ENCODE measurements at regions not wholly inside any gene's neighbourhood (a gene's known extent, or its start where the extent isn't known, plus 50 kb on each side); places are given as distances from the start of the nearest gene placed in this dataset.

DNA sequence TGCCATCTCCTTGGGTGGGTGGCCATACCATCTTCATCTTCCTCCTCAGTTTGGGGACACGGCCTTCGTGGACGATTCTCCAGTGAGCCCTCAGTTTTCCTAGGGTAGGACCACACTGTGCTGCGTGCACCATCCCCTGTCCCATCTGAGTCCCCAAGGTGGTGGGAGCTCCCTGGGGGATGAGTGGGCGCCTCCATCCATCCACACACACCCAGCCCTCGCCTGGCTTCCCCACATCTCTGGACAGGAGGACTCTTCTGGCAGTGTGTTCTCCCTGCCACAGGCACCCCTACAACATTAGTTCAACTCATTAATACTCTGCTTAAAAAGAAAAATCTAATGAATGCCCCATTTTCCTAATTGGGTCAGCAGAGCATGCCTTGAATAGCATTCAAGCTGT is 408.5 kb downstream of the SHANK2 start:
- Histone ChIP-seq H3K9me3 (ENCODE audit: low read depth, low read length, poor library complexity, severe bottlenecking) (no peaks in the 10 kb centered on the region), H3K4me3 (ENCODE audit: low read depth, low read length, poor library complexity, severe bottlenecking) (no peak overlapping the region), H3K27ac (ENCODE audit: low read depth, low read length, poor library complexity, severe bottlenecking) (no peak overlapping the region), H3K4me1 (ENCODE audit: insufficient read depth, low read length, poor library complexity, severe bottlenecking) (no peaks in the 10 kb centered on the region), H3K36me3 (ENCODE audit: insufficient read depth, low read length, poor library complexity, severe bottlenecking) (no peaks in the 10 kb centered on the region), H3K27me3 (replicated peaks; ENCODE audit: insufficient read depth, low read depth, low read length, poor library complexity) (peaks cover 11% of the 10 kb centered on the region)
- intact Hi-C loops (cut with micrococcal nuclease; ENCODE audit: unreplicated experiment): no loop called here
- TF ChIP-seq CTCF (conservative IDR thresholded peaks at IDR 0.05; ENCODE audit: low read depth, low read length) (no peak), EZH2 (IDR thresholded peaks at IDR 0.05; ENCODE audit: borderline replicate concordance, low read depth, low read length, poor library complexity, severe bottlenecking) (no peak)
- CTCF ChIA-PET: no interaction called here
- no TSS peak for BruUV-seq (replicated peaks)
- DNase-seq (ENCODE audit: low spot score): no peak
- POLR2A ChIA-PET (ENCODE audit: low non-redundant PET): no interaction called here

GRCh38 chr11:70844387-70844786 is 408.0 kb downstream of the SHANK2 start:
- H3K27me3 ChIP-seq (replicated peaks; ENCODE audit: insufficient read depth, low read depth, low read length, poor library complexity): peaks cover 11% of the 10 kb centered on the region
- H3K9me3 ChIP-seq (ENCODE audit: low read depth, low read length, poor library complexity, severe bottlenecking): no peaks in the 10 kb centered on the region
- no peak for DNase-seq (ENCODE audit: low spot score)
- no peaks in the 10 kb centered on the region for H3K4me1 ChIP-seq (ENCODE audit: insufficient read depth, low read length, poor library complexity, severe bottlenecking)
- TF ChIP-seq EZH2 (IDR thresholded peaks at IDR 0.05; ENCODE audit: borderline replicate concordance, low read depth, low read length, poor library complexity, severe bottlenecking) (no peak), CTCF (conservative IDR thresholded peaks at IDR 0.05; ENCODE audit: low read depth, low read length) (no peak)
- H3K4me3 ChIP-seq (ENCODE audit: low read depth, low read length, poor library complexity, severe bottlenecking): no peak overlapping the region
- CTCF ChIA-PET: no interaction called here
- no peaks in the 10 kb centered on the region for H3K36me3 ChIP-seq (ENCODE audit: insufficient read depth, low read length, poor library complexity, severe bottlenecking)
- no peak overlapping the region for H3K27ac ChIP-seq (ENCODE audit: low read depth, low read length, poor library complexity, severe bottlenecking)
- BruUV-seq (replicated peaks): no TSS peak
- POLR2A ChIA-PET (ENCODE audit: low non-redundant PET): no interaction called here
- intact Hi-C loops (cut with micrococcal nuclease; ENCODE audit: unreplicated experiment): no loop called here

- peaks cover 11% of the 10 kb centered on the region for H3K27me3 ChIP-seq (replicated peaks; ENCODE audit: insufficient read depth, low read depth, low read length, poor library complexity)
- no peaks in the 10 kb centered on the region for H3K36me3 ChIP-seq (ENCODE audit: insufficient read depth, low read length, poor library complexity, severe bottlenecking)
- H3K27ac ChIP-seq (ENCODE audit: low read depth, low read length, poor library complexity, severe bottlenecking): no peak overlapping the region
- no peak overlapping the region for H3K4me3 ChIP-seq (ENCODE audit: low read depth, low read length, poor library complexity, severe bottlenecking)
- no TSS peak for BruUV-seq (replicated peaks)
- intact Hi-C loops (cut with micrococcal nuclease; ENCODE audit: unreplicated experiment): no loop called here
- ChIA-PET POLR2A (ENCODE audit: low non-redundant PET) (no interaction called here), CTCF (no interaction called here)
- no peaks in the 10 kb centered on the region for H3K4me1 ChIP-seq (ENCODE audit: insufficient read depth, low read length, poor library complexity, severe bottlenecking)
- no peaks in the 10 kb centered on the region for H3K9me3 ChIP-seq (ENCODE audit: low read depth, low read length, poor library complexity, severe bottlenecking)
- TF ChIP-seq CTCF (conservative IDR thresholded peaks at IDR 0.05; ENCODE audit: low read depth, low read length) (no peak), EZH2 (IDR thresholded peaks at IDR 0.05; ENCODE audit: borderline replicate concordance, low read depth, low read length, poor library complexity, severe bottlenecking) (no peak)
- DNase-seq (ENCODE audit: low spot score): no peak
These were observed 406.8 kb downstream of the SHANK2 start for GRCh38 chr11:70845591-70846041.

All from A673 (cell line).